GM12892 (cell line): ENCODE measurements at regions not wholly inside any gene's neighbourhood (a gene's known extent, or its start where the extent isn't known, plus 50 kb on each side); places are given as distances from the start of the nearest gene placed in this dataset.

Source experiments
- POLR2A ChIP-seq: IDR thresholded peaks from 2 replicates; pipeline ENCODE4 v1.6.1; 2011; ENCODE audit warnings: low read depth, low read length, control low read depth
- TAF1 ChIP-seq: IDR thresholded peaks from 2 replicates; pipeline ENCODE4 v1.6.1; 2011; ENCODE audit warnings: low read depth, mild to moderate bottlenecking, control low read depth, low read length, borderline replicate concordance

- TF ChIP-seq TAF1 = no peak
- no peak for TF ChIP-seq POLR2A
Observed at GRCh38 chr4:58061967-58062366, 951.8 kb upstream of the IGFBP7 start.
